ENCODE measurements at regions not wholly inside any gene's neighbourhood (a gene's known extent, or its start where the extent isn't known, plus 50 kb on each side); places are given as distances from the start of the nearest gene placed in this dataset.
"Not testable (repeated sequence)": the region's sequence is repeated elsewhere in the genome, so short reads cannot be mapped to it uniquely, and the experiment has no call there.

GRCh38 chr13:88424463-88424862, 753.3 kb downstream of the SLITRK5 start:
- DNase-seq (ENCODE audit: low spot score): peak; percentile 1

GRCh38 chr13:88426661-88427060, 755.5 kb downstream of the SLITRK5 start:
- DNase-seq (ENCODE audit: low spot score): no peak

GRCh38 chr13:88429862-88430261, 758.7 kb downstream of the SLITRK5 start:
- DNase-seq (ENCODE audit: low spot score): no peak

- DNase-seq (ENCODE audit: low spot score): no peak
These were observed 763.8 kb downstream of the SLITRK5 start for GRCh38 chr13:88434953-88435352.

GRCh38 chr13:88436974-88437373, 765.8 kb downstream of the SLITRK5 start:
- DNase-seq (ENCODE audit: low spot score): no peak

- DNase-seq (ENCODE audit: low spot score): no peak
These were observed 779.3 kb downstream of the SLITRK5 start for GRCh38 chr13:88450515-88450914.

- DNase-seq (ENCODE audit: low spot score): no peak
These were observed 785.0 kb downstream of the SLITRK5 start for GRCh38 chr13:88456151-88456550.

- DNase-seq (ENCODE audit: low spot score): no peak
These were observed 788.2 kb downstream of the SLITRK5 start for GRCh38 chr13:88459331-88459730.

- no peak for DNase-seq (ENCODE audit: low spot score)
These were observed 790.3 kb downstream of the SLITRK5 start for GRCh38 chr13:88461272-88462009.

- no peak for DNase-seq (ENCODE audit: low spot score)
These were observed 793.7 kb downstream of the SLITRK5 start for GRCh38 chr13:88464851-88465250.

- DNase-seq (ENCODE audit: low spot score): no peak
These were observed 801.1 kb downstream of the SLITRK5 start for GRCh38 chr13:88472316-88472715.

- no peak for DNase-seq (ENCODE audit: low spot score)
These were observed 812.0 kb downstream of the SLITRK5 start for GRCh38 chr13:88483202-88483601.

GRCh38 chr13:88507909-88508308, 836.7 kb downstream of the SLITRK5 start:
- no peak for DNase-seq (ENCODE audit: low spot score)

- not testable (repeated sequence) for DNase-seq (ENCODE audit: low spot score)
These were observed 841.8 kb downstream of the SLITRK5 start for GRCh38 chr13:88512993-88513392.

- no peak for DNase-seq (ENCODE audit: low spot score)
These were observed 855.1 kb downstream of the SLITRK5 start for GRCh38 chr13:88526186-88526852.

- DNase-seq (ENCODE audit: low spot score): no peak
These were observed 855.7 kb downstream of the SLITRK5 start for GRCh38 chr13:88526853-88527215.

GRCh38 chr13:88541994-88542393, 870.8 kb downstream of the SLITRK5 start:
- no peak for DNase-seq (ENCODE audit: low spot score)

GRCh38 chr13:88544836-88545235, 873.7 kb downstream of the SLITRK5 start:
- DNase-seq (ENCODE audit: low spot score): no peak

- no peak for DNase-seq (ENCODE audit: low spot score)
These were observed 881.8 kb downstream of the SLITRK5 start for GRCh38 chr13:88552966-88553365.

GRCh38 chr13:88565566-88565965, 894.4 kb downstream of the SLITRK5 start:
- DNase-seq (ENCODE audit: low spot score): no peak

GRCh38 chr13:88585861-88586260, 914.7 kb downstream of the SLITRK5 start:
- DNase-seq (ENCODE audit: low spot score): no peak

GRCh38 chr13:88586263-88586662, 915.1 kb downstream of the SLITRK5 start:
- DNase-seq (ENCODE audit: low spot score): no peak

GRCh38 chr13:88590574-88590973, 919.4 kb downstream of the SLITRK5 start:
- DNase-seq (ENCODE audit: low spot score): no peak

GRCh38 chr13:88592105-88592504, 920.9 kb downstream of the SLITRK5 start:
- DNase-seq (ENCODE audit: low spot score): no peak
